Adrenal gland (tissue), 5 donors: ENCODE measurements at regions not wholly inside any gene's neighbourhood (a gene's known extent, or its start where the extent isn't known, plus 50 kb on each side); places are given as distances from the start of the nearest gene placed in this dataset.

Experiments used
- CTCF ChIP-seq, 6 experiments: fragments of 450-650 bp in 4 of 6; fragments of 200-600 bp in 2 of 6; sonication (generic) in 1 of 6; IDR thresholded peaks; 1 replicate in 5 of 6; 2 replicates in 1 of 6; pipeline versions ENCODE4 v1.5.1 to v1.8.0; 2016 to 2021; ENCODE audit warnings: antibody characterized with exemption in 6 of 6, mild to moderate bottlenecking in 2 of 6, moderate library complexity in 1 of 6
- POLR2A ChIP-seq, 2 donors: fragments of 450-650 bp; IDR thresholded peaks; one replicate each; pipeline ENCODE4 v1.6.1; 2017; ENCODE audit warnings: antibody characterized with exemption in 2 of 2, mild to moderate bottlenecking in 2 of 2, moderate library complexity in 1 of 2
- donor health status: DM: no; HTN: no; CAD: no.

- TF ChIP-seq POLR2A (IDR thresholded peaks at IDR 0.05), result no peak
- TF ChIP-seq CTCF (IDR thresholded peaks at IDR 0.05), result no peak
These were observed 61.5 kb upstream of the RAPGEF2 start for GRCh38 chr4:159041054-159042034.
